PFSK-1 (cell line): ENCODE measurements at regions not wholly inside any gene's neighbourhood (a gene's known extent, or its start where the extent isn't known, plus 50 kb on each side); places are given as distances from the start of the nearest gene placed in this dataset.

Source experiments
- FOXP2 ChIP-seq: optimal IDR thresholded peaks from 2 replicates; pipeline ENCODE3; 2011; ENCODE audit warnings: borderline replicate concordance, control low read depth, inconsistent platforms; ENCODE audit not compliant: insufficient read depth; ENCODE audit errors: extremely low read length, extremely low read depth
- POLR2AphosphoS5 ChIP-seq: IDR thresholded peaks from 2 replicates; pipeline ENCODE4 v1.6.1; 2012; ENCODE audit warnings: low read depth, mild to moderate bottlenecking, control low read depth, low read length, moderate library complexity
- SIN3A ChIP-seq: IDR thresholded peaks from 2 replicates; pipeline ENCODE4 v1.6.1; 2012; ENCODE audit warnings: mild to moderate bottlenecking, low read length, moderate library complexity, borderline replicate concordance; ENCODE audit not compliant: insufficient read depth
- TAF1 ChIP-seq: IDR thresholded peaks from 2 replicates; pipeline ENCODE4 v1.6.1; 2012; ENCODE audit warnings: low read length, control low read depth, borderline replicate concordance; ENCODE audit not compliant: insufficient read depth
- TF ChIP-seq, protein P1 (sequence below), 2 experiments: IDR thresholded peaks; 2 replicates each; pipeline versions ENCODE4 v1.6.1 to v1.8.0; 2011 to 2012; ENCODE audit warnings: low read depth in 2 of 2, low read length in 2 of 2, control low read depth in 1 of 2, inconsistent platforms in 1 of 2, mild to moderate bottlenecking in 1 of 2, moderate library complexity in 1 of 2; ENCODE audit not compliant: insufficient read depth in 1 of 2

GRCh38 chr20:41769592-41770018 is 151.4 kb upstream of the CHD6 start:
- TF ChIP-seq FOXP2 (no peak), POLR2AphosphoS5 (no peak), TAF1 (no peak), SIN3A (no peak)
- TF ChIP-seq, protein P1, sequence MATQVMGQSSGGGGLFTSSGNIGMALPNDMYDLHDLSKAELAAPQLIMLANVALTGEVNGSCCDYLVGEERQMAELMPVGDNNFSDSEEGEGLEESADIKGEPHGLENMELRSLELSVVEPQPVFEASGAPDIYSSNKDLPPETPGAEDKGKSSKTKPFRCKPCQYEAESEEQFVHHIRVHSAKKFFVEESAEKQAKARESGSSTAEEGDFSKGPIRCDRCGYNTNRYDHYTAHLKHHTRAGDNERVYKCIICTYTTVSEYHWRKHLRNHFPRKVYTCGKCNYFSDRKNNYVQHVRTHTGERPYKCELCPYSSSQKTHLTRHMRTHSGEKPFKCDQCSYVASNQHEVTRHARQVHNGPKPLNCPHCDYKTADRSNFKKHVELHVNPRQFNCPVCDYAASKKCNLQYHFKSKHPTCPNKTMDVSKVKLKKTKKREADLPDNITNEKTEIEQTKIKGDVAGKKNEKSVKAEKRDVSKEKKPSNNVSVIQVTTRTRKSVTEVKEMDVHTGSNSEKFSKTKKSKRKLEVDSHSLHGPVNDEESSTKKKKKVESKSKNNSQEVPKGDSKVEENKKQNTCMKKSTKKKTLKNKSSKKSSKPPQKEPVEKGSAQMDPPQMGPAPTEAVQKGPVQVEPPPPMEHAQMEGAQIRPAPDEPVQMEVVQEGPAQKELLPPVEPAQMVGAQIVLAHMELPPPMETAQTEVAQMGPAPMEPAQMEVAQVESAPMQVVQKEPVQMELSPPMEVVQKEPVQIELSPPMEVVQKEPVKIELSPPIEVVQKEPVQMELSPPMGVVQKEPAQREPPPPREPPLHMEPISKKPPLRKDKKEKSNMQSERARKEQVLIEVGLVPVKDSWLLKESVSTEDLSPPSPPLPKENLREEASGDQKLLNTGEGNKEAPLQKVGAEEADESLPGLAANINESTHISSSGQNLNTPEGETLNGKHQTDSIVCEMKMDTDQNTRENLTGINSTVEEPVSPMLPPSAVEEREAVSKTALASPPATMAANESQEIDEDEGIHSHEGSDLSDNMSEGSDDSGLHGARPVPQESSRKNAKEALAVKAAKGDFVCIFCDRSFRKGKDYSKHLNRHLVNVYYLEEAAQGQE (IDR thresholded peaks at IDR 0.05; ENCODE audit: insufficient read depth in 1 of 2, low read depth in 2 of 2, low read length in 2 of 2): no peak

DNA sequence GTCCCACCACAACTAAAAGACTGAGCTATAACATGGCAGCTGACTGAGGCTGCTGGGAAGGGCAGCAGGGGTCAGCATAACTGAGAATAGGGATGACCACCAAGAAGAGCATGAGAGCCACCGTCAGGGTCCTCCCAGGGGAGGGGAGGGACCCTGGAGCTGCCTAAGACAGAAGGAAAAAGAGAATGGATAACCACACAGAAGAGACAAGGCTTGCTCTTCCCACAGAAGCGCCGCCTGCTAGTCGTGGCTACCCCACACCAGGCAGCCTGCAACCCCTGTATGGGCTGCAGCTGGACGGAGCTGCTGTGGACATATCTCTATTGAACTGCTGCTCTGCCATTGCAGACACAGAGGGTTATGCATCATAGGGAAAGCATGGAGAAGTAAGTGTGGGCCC is 132.0 kb upstream of the CHD6 start:
- no peak for TF ChIP-seq FOXP2
- TF ChIP-seq POLR2AphosphoS5: no peak
- TF ChIP-seq, protein P1 (IDR thresholded peaks at IDR 0.05; ENCODE audit: insufficient read depth in 1 of 2, low read depth in 2 of 2, low read length in 2 of 2): no peak
- no peak for TF ChIP-seq SIN3A
- no peak for TF ChIP-seq TAF1

GRCh38 chr20:41748756-41749582 is 130.8 kb upstream of the CHD6 start:
- TF ChIP-seq POLR2AphosphoS5 (no peak), FOXP2 (no peak), SIN3A (no peak), TAF1 (no peak)
- TF ChIP-seq, protein P1 (IDR thresholded peaks at IDR 0.05; ENCODE audit: insufficient read depth in 1 of 2, low read depth in 2 of 2, low read length in 2 of 2): no peak

DNA sequence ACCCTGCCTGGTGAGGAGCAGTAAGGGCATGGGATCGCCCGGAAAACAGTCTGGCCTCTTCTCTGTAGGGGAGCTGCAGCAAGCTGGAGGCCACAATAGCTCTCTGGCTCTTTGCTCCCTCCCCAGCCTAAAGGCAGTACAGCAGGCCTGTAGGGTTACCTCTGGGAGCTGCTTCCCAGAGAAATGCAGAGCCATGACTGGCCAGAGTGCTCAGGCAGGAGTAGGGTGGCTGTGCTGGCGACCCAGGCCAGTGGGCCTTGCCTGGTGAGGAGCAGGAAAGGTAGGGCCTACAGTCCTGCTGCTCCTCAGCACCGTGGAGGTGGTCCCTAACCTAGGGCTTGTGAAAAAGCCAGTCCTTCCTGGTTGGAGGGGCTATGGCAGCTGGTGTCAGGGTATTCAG is 129.9 kb upstream of the CHD6 start:
- TF ChIP-seq FOXP2 (no peak), POLR2AphosphoS5 (no peak), SIN3A (no peak), TAF1 (no peak)
- TF ChIP-seq, protein P1 (IDR thresholded peaks at IDR 0.05; ENCODE audit: insufficient read depth in 1 of 2, low read depth in 2 of 2, low read length in 2 of 2): no peak

DNA sequence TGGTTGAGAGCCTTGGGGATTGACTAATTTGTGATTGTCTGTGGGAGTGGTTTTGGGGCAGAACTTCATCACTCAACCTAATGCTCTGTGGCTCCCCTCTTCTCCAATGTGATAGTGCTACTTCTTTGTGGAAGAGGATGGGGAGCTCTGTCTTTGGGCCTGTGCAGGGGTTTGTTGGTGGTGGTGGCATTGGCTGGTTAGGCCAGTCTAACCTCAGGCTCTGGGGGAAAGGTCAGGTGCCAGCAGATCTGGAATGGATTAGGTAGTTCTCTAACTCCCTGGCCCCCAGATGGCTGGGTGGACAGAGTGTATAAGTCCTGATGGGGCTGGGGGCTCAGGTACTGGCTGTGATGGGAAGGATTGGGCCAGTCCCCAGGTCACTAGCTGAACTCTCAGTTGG is 129.0 kb upstream of the CHD6 start:
- TF ChIP-seq SIN3A (no peak), FOXP2 (no peak), POLR2AphosphoS5 (no peak), TAF1 (no peak)
- TF ChIP-seq, protein P1 (IDR thresholded peaks at IDR 0.05; ENCODE audit: insufficient read depth in 1 of 2, low read depth in 2 of 2, low read length in 2 of 2): no peak
